Epidermal melanocyte (primary cell): ENCODE measurements at regions not wholly inside any gene's neighbourhood (a gene's known extent, or its start where the extent isn't known, plus 50 kb on each side); places are given as distances from the start of the nearest gene placed in this dataset.

Experiments
- DNase-seq: peaks from one replicate; pipeline ENCODE4 v3.0.0; 2011; ENCODE audit warnings: low spot score; ENCODE audit not compliant: insufficient read length

DNA sequence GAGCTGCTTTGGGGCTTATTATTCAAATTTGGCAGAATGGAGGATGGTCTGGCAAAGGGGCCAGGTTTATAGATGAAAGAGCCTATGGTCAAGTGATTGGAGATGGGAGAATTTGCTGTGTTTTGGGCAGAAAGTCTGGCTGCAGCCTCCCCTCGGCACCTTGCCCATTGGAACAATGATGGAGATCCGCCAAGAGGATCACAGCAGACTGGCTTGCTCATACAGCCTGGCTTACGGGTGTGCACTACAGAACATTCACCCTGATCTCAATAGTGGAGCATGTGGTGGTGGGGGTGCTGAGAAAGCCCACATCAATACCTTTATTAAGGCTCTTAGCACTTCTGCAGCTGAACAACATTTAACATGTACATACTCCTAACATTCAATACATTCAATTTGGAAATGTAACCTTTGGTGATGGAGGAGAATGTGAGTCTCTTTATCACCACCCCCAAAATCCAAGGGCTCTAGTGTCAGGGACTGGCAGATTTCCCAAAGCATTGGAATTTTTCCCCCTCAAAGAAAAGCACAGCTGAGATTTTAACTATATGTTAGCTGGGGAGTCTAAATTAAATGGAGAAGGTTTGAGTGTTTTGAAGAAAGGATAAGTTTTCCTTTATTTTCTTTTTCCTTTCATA is 118.4 kb upstream of the TMC3 start:
- no peak for DNase-seq

DNA sequence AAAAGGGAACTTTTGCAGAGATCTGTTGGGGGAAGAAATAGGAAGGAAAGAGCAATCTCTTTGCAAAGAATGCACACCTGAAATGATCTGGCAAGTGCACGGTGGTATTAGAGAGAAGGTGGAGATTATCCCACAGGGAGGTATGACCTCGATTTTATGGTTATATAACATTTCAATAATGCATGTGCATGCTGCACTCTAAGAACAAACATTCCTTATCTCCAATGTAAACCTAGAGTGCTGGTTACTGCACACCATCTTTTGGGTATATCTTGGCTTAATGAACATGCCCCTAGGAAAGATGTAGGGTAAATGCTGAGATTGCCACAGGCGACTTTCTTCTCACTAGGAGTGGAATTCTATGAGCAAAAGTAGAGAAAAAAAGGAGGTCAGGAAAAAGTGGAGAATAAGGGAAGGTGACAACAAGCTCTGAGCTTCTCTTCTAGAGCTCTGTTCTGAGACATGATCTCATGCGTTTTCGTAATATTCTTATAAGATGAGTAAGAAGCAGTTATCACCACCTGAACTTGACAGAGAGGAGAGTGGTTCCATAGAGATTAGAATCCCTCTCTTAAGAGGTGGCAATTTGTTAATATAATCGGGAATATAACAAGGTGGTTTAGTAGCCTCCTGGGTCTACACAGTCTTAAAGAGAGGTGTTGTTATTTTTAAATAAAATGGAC is 117.5 kb upstream of the TMC3 start:
- DNase-seq: no peak

DNA sequence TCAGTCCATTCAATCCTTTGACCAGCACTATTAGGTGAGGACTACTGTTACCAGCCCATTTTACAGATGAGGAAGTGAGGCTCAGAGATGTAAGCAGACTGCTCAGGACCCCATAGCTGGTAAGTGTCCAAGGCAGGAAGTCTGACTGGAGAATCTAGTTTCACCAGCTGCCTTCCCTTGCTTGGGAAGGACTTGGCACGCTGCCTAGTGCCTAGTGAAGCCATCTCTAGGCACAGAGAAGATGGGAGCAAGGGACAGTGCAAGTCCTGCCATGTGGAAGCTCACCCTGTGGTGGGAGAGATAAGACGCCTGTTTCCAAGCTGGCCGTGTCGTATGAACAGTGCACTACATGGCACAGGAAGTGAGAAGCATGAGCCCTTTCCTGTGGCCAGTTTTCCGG is 111.8 kb upstream of the TMC3 start:
- DNase-seq: no peak

DNA sequence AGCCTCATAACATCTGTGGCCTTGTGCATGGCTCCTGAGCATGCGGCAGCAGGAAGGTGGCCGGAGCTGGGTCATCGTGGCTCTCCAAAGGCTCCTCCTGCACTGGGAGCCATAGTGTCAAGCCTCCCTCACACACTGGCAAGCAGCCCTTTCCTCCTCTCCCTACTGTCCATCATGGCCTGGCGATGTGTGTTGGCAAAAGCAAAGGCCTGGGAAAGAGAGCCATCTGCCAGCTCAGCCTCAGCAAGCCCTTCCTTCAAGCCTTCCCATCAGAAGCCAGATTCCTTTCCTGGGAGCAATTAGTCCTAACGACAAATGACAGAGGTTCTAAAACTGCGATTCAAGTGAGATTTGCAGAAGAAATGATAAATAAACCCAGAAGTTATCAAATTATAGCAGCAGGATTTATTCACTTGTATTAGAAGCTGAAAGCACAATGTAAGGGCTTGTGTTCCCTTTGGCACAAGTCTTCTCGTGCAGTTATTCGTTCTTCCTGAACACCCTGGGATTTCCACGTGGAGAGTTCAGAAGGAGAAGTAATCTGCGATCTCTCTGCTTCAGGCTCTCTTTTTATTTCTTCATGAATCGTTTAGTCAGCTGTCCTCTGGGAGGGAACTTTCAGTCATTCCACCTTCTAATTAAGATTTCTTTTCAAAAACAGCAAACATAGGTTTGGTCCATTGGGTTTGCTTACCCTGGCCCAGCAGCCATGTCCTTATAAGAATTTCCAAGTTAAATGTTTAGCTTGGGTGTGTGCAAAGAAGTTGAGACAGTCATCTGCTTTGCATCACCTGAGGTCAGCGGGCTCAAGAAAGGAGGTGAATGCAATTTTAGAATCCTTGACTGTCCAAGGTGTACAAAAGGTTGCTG is 110.3 kb upstream of the TMC3 start:
- DNase-seq: no peak

DNA sequence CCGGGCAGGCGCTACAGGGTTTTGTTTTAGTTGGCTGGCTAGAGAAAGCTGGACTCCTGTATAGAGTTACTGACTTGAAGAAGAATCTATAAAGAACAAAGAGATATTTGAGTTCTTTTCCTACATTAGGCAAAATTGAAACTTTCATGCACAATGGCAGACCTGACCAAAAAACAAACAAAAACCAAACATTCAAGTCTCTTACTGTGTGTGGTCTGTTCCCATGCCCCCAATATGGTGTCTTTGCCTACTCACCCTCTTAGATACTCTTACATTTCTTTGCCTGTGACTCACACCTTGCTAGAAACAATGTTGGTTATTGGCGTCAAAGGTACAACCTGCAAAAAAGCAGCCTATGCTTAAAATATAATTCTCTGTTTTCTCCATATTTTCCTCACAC is 109.5 kb upstream of the TMC3 start:
- no peak for DNase-seq

DNA sequence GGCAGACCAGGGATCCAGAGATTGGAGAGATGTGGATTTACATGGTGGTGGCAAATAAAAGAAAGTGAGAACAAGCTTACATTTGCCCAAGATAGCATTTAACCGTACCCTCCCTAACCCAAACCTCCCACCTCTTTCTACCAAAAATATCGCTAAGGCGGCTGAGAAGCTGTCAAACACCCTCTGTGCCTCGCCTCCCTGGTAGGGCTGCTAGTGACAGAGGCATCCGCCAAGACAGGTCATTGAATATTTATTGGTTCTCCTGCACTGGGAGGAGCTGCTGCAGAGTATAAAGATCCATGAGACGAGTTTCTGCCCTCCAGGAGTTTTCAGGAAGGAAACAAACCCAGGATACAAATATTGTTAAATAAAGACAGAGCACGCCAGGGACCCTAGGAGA is 107.3 kb upstream of the TMC3 start:
- DNase-seq: no peak

DNA sequence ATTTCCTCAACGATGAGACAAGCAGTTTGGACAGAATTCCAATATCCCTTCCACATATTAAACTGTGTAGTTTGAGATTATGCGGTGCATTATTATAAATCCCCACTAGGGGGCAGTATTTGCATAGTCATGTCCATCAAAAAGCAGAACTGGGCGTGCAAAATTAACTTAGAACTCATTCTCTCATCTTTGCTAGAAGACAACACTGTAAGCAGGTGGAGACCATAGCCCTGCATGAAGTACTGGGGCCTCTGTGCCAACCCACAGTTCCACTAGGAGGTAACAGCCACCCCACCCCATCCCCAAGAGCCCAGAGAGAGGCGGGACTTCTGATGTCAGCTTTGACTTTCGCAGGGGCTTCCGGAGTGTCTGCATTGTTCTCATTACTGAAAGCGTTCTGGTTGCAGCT is 106.6 kb upstream of the TMC3 start:
- DNase-seq: no peak

DNA sequence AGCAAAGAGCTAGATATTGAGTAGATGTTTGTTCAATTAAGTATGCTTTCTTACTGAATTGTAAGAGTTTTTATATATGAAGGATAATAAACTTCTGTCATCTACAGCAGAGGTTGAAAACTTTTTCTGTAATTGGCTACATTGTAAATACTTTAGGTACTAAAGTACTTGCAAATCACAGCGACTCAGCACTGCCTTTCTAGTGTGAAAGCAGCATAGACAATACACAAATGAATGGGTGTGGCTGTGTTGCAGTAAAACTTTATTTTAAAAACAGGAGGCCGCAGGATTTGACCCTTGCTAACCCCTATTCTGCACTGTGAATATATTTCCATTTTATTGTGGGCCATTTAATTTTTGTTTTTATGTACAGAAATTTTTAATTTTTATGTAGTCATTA is 104.3 kb upstream of the TMC3 start:
- no peak for DNase-seq

DNA sequence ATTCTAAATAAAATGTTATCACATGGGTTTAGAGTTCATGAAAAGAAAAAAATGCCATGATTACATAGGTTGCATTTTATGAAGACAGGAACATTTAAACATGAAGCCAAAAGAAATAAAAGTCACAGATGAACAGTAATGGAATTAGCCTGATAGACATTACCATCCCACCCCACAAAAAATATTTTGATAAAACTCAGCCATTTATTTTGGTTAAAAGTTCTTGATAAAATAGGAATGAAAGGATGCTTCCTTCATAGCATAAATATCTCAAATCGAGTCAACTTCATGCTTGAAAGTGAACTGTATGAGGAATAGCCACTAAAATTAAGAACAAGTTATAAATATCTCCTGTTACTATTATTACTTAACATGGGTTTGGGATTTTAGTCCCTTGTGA is 101.9 kb upstream of the TMC3 start:
- no peak for DNase-seq

DNA sequence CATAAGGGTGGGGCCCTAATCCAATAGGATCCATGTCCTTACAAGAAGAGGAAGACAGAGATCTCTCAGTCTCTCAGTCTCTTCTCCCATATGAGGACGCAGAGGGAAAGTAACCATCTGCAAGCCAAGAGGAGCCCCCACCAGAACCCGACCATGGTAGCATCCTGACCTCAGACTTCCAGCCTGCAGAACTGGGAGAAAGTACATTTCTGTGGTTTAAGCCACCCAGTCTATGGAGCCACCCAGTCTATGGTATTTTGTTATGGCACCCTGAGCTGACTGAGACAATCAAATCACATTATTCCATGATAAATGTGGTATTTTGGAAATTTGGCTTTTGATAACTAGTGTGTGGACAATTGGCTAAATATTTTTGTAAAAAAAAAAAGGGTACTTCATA is 101.5 kb upstream of the TMC3 start:
- DNase-seq: no peak

DNA sequence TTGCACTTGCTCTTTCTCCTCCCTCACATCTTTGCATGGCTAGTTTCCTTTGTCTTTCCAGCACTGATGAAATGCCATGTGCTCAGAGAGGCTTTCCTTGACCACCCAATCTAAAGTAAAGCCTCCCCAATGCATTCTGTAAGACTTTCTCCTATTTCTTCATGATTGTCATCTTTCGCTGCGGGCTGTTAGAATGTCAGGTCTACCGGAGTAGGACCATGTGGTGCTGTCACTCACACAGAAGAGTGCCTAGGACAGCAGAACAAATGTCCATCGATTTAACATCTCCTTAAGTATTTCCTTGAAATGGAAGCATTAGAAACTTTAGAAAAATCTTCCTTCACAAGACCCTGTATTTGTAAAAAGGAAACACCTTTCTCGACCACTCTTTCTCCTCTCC is 99.9 kb upstream of the TMC3 start:
- DNase-seq: no peak

DNA sequence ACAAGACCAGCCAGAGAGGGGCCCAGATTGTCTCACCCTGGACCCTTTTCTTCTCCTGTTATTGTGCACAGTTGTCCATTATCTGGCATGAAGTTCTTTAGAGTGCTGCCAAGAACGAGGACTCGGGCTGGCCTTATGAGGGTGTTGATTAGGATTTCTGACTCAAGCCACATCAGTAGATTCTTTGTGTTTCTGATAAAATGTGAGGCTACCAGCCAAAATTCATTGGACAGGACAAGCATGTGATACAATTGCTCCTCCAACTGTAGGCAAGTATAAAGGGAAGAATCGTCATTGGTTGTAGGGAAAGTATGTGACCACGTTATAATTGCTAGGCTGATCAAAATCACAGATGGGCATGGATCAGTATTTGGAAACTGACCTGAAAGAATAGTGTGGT is 99.2 kb upstream of the TMC3 start:
- DNase-seq: no peak

DNA sequence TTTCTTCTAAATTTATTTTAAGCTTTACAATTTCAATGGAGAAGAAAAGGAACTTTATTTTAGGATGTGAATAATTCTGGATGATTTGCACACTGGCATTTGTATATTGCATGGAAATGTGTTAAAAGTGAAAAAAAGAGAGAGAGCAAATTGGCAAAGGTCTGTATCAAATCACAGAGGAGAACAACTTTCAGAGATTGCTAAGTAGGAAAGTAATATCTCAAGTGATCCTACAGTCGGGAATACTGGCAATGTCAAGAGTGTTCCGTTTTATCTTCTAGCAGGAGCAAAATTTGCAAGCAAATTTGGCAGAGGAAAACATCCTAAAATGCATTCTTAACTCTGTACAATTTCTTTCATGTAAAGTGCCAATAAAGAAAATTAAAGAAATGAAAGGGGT is 97.1 kb upstream of the TMC3 start:
- DNase-seq: no peak

DNA sequence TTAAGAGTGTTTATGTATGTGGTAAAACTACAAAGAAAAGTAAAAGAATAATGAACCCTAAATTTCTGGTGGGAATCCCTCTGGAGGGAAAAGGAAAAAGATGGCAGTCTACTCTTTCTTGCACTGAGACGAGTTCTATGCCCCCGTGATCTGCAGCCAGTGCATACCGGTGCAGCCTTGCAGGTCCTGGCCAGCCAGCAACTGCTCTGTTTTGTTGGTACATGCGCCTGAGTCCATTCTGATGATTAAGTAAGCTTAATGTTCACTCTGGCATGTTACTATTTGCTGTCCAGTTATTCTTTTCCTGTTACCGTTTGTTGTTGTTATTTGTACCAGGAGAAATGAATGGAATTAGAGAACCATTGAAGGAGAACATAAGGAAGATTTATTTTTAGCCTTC is 95.1 kb upstream of the TMC3 start:
- DNase-seq: no peak

DNA sequence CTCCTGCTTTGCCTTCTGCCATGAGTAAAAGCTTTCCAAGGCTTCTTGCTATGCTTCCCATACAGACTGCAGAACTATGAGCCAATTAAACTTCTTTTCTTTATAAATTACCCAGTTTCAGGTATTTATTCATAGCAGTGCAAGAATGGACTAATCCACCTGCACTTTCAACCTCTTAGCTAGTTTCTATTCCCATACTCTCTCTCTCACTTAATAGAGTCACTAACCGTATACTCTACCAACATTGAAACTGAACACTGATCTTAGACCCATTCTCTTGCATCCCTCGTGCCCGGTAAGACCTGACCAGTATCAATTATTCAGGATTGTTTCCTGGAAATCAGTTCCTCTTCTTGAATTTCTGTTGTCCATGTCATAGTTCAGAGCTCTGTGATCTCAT is 92.7 kb upstream of the TMC3 start:
- DNase-seq: no peak

DNA sequence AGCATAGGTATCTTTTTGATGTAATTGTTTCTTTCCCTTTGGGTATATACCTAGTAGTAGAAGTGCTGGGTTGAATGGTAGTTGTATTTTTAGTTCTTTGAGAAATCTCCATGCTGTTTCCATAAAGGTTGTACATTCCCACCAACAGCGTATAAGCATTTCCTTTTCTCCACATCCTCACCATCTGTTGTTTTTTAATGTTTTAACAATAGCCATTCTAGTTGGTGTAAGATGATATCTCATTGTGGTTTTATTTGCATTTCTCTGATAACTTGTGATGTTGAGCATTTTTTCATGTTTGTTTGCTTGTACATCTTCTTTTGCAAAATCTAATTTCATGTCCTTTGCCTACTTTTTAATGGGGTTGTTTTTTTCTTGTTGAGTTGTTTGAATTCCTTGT is 80.0 kb upstream of the TMC3 start:
- no peak for DNase-seq

DNA sequence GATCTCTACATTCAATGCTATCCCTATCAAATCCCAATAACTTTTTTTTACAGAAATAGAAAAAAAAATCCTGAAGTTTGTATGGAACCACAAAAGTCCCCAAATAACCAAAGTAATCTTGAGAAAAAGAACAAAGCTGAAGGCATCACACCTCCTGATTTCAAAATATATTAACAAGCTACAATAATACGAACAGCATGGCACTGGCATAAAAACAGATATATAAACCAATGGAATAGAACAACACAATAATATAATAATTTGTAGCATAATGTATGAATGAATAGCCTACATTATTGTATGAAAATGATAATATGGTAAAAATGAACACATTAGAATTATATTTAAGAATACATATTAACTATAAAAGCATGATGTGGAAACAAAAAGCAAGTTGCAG is 76.7 kb upstream of the TMC3 start:
- DNase-seq: no peak

DNA sequence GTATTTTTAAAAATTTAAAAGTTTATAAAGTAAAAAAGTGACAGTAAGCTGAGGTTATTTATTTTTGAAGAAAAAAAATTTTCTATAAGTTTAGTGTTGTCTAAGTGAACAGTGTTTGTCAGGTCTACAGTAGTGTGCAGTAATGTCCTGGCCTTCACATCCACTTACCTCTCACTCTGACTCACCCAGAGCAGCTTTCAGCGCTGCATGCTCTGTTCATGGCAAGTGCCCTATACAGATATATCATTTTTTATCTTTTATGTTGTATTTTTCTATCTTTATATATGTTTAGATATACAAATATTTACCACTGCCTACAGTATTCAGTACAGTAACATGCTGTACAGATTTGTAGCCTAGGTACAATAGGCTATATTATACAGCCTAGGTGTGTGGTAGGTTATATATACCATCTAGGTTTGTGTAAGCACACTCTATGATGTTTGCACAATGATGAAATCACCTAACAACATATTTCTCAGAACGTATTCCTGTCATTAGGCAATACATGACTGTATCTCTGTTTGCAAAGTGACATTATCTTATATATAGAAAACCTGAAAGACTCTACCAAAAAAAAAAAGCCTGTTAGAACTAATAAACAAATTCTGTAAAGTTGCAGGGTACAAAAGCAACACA is 75.9 kb upstream of the TMC3 start:
- no peak for DNase-seq

DNA sequence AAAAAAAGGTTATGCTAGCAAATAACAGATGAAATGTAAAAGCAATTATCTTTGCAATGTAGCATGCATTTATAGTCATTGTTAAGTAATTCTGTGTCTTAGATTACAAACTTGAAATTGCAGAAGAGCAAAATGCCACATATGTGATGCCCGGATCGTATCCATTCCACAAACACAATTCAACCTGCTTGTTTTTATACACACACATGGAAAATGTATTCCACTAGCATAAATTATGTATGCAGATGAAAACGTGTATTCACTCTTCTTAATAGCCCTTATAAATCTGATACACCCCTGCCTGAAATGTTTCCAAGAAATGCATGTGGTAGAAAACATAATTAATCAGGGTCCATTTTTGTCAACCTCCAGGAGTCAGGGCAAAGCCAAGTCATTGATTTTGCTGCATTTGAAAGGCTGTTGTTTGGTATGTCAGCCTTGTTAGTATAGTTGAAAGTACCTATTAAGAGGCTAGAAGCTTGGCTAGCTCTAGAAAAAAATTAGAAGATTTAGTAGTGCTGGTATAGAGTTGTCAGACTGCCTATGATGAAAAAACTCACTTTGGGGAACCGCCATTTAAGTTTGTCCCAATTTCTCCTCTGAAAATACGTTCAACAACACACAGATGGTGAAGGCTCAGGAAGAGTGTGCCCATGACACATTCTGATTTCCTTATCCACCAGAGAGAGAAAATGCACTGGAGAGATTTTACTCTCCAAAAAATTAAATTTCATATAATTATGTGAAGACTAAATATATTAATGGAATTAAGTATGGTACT is 69.2 kb upstream of the TMC3 start:
- DNase-seq: no peak

DNA sequence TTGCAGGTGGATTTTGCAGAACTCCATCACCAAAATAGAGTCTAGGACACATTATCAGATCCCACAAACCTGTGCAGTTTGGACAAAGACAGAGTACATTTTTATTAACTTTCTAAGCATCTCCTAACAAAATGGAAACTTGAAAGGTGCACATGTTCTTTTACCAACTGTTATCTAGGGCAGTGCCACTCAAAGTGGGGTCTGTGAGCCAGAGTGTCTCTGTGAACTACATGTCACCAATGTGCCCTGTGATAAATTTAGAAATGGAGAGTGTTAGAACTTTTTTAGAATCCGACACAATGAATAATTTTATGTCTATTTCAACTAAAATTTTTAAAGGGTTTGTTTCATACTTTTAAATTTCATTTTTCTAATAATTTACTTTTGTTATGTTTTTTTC is 68.4 kb upstream of the TMC3 start:
- no peak for DNase-seq

DNA sequence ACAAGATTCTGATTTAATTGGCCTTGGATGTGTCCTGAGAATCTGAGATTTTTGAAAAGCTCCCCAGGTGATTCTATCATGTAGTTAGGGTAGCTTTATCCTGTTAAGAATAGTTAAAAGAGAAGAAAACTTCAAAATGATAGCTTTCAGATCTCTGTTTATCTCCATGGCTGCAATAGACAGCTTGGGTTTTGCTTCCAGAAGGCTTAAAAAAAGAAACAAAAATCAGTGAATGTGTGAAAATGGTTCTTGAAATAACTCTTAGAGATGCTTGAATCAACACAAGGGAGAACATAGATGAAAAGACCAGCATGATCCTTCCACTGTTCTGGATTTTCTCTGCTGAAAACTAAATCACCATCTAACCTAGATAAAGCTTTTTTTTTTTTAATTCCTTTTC is 60.8 kb upstream of the TMC3 start:
- no peak for DNase-seq
